HG03469 (cell line): ENCODE measurements at regions not wholly inside any gene's neighbourhood (a gene's known extent, or its start where the extent isn't known, plus 50 kb on each side); places are given as distances from the start of the nearest gene placed in this dataset.
"Not testable (repeated sequence)": the region's sequence is repeated elsewhere in the genome, so short reads cannot be mapped to it uniquely, and the experiment has no call there.

Experiments
- ATAC-seq: cut with Tn5 transposase; IDR thresholded peaks from one replicate; pipeline ENCODE4 v1.9.1; 2021; ENCODE audit warnings: mild to moderate bottlenecking, moderate library complexity, moderate number of reproducible peaks; ENCODE audit not compliant: unreplicated experiment

- no peak for ATAC-seq
These were observed 64.8 kb upstream of the TBC1D3K start for GRCh38 chr17:37859451-37859850.

DNA sequence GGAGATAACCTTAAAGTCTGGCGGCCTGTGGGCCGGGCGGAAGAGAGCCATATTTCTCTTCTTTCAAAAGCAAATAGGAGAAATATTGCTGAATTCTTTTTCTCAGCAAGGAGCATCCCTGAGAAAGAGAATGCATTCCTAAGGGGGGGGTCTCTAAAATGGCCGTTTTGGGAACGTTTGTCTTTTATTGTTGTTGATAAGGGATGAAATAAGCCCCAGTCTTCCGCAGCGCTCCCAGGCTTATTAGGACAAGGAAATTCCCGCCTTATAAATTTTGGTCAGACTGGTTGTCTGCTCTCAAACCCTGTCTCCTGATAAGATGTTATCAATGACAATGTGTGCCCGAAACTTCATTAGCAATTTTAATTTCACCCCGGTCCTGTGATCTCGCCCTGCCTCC is 65.8 kb upstream of the TBC1D3K start:
- not testable (repeated sequence) for ATAC-seq

GRCh38 chr17:37856245-37856644 is 68.0 kb upstream of the TBC1D3K start:
- ATAC-seq, result no peak

GRCh38 chr17:37849617-37849972 is 74.6 kb upstream of the TBC1D3K start:
- no peak for ATAC-seq

DNA sequence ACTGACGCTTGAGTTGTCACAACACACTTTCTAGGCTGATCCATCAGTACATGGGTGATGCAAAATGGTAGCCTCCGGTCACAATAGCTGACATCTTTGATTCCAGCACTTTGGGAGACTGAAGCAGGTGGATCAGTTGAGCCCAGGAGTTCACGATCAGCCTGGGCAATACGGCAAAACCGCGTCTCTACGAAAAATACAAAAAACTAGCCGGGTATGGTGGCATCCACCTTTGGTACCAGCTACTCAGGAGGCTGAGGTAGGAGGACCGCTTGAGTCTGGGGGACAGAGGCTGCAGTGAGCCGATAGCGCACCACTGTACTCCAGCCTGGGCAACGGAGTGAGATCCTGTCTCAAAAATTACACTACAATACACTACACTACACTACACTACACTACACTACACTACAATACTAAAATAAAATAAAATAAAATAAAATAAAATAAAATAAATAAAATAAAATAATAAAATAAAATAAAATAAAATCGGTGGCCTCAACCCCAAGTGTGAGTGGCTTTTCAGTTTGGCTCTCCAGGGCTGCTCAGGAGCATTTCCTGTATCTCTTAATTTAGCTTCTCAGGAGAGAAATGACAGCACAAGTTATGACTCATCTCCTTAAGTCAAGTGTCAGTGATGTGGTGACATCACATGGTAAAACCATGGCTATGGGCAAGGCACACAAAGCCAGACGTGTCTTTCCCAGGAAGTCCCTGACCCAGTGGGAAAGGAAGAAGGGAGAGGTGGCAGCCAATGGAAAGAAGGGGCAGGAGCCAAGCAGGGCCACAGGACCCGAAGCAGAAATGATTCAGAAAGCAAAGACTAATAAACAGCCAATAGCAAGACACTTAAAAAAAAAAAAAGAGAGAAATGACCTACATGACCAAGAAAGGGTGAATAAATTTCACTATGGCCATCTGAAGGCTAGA is 75.3 kb upstream of the TBC1D3K start:
- ATAC-seq, result no peak

DNA sequence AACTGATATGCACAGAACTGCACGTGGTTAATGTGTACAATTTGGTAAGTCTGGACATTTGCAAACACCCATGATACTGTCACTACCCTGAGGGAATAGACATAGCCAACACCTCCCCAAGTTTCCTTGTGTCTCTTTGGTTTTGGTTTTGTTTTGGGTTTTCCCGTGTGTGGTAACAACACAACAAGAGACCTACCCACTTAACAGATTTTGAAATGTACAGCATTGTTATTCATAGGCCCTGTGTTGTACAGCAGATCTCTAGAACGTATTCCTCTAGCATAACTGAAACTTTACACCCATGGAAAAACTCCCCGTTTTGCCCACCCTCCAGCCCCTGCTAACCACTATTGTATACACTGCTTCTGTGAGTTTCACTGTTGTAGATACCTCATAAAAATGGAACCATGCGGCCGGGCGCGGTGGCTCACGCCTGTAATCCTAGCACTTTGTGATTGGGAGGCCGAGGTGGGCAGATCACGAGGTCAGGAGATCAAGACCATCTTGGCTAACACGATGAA is 76.3 kb upstream of the TBC1D3K start:
- ATAC-seq, result no peak

GRCh38 chr17:37847102-37847501 is 77.1 kb upstream of the TBC1D3K start:
- ATAC-seq, result no peak

- ATAC-seq, result no peak
These were observed 79.3 kb upstream of the TBC1D3K start for GRCh38 chr17:37844977-37845293.

GRCh38 chr17:37844158-37844976 is 79.8 kb upstream of the TBC1D3K start:
- peak; percentile 54 for ATAC-seq

GRCh38 chr17:37842401-37842800 is 81.8 kb upstream of the TBC1D3K start:
- ATAC-seq, result no peak

DNA sequence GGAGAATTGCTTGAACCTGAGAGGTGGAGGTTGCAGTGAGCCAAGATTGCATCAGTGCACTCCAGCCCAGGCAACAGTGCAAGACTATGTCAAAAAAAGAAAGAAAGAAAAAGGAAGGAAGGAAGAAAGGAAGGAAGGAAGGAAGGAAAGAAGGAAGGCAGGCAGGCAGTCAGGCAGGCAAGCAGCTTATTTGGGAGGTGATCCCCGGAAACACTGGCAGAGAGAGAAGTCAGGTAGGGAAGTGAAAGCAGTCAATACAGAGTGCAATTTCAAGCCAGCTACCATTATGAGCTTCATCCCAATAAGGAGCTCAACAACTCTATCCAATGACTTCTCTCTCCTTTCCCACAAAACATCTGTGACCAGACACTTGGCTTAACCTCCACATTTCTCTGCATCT is 83.0 kb upstream of the TBC1D3K start:
- ATAC-seq, result no peak

- ATAC-seq, result no peak
These were observed 83.6 kb upstream of the TBC1D3K start for GRCh38 chr17:37840576-37840975.

GRCh38 chr17:37839196-37839978 is 84.8 kb upstream of the TBC1D3K start:
- ATAC-seq, result no peak

DNA sequence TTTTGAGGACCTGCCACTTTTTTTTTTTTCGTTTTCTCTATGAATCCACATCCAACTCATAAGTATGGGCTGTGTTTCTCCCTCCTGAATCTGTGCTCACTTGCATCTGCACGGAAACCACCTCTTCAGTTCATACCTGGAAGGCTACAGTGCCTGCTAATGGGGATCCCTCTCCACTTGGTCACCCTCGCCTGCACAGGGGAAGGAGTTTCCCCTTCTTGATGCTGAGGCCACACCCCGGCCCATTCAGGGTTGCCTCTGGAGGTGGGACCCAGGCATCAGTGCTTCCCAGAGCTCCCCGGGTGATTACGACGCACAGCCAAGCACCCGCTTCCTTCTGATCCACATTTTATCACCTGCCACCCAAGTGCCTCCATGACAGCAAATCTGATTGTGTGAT is 85.9 kb upstream of the TBC1D3K start:
- ATAC-seq, result no peak

GRCh38 chr17:37836593-37836992 is 87.6 kb upstream of the TBC1D3K start:
- no peak for ATAC-seq

GRCh38 chr17:37834168-37834567 is 89.3 kb upstream of the HNF1B start:
- no peak for ATAC-seq

GRCh38 chr17:37833237-37833859 is 88.5 kb upstream of the HNF1B start:
- ATAC-seq, result no peak

DNA sequence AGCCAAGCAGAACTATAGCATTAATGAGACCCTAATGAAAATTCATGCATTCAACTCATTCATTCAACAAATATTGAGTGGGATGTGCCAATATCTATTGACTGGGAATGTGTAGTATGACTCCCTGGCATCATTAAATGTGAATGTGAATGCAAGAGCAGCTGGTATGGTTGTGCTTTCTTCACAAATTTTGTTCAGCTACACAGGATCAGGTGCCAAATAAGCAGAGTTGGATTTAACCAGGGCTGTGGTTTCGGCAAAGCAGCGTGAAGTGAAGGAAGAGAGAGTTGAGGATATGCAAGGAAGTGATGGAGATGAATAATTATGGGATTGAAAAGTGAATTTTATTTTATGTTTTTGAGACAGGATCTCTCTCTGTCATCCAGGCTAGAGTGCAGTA is 87.1 kb upstream of the HNF1B start:
- ATAC-seq, result no peak

DNA sequence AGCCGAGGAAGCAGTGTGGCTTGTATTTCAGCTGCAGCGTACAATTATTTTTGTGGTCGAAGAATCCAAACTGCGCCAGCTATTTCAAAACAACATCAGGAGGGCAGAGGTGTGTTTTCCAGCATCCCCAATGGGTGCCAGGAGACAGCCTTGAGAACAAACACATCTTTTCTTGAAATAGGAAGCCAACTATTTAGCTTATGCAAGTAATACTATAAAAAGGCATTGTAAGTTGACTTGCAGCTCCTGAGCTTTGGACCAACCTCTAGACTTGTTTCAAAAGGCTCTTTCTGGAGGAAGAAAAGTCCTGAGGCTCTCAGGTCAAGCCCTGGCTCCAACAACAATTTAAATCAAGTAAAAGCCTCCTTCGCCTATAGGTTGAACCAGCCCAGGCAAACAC is 86.6 kb upstream of the HNF1B start:
- no peak for ATAC-seq

GRCh38 chr17:37830151-37830993 is 85.5 kb upstream of the HNF1B start:
- no peak for ATAC-seq
